ENCODE measurements at regions not wholly inside any gene's neighbourhood (a gene's known extent, or its start where the extent isn't known, plus 50 kb on each side); places are given as distances from the start of the nearest gene placed in this dataset.

DNA sequence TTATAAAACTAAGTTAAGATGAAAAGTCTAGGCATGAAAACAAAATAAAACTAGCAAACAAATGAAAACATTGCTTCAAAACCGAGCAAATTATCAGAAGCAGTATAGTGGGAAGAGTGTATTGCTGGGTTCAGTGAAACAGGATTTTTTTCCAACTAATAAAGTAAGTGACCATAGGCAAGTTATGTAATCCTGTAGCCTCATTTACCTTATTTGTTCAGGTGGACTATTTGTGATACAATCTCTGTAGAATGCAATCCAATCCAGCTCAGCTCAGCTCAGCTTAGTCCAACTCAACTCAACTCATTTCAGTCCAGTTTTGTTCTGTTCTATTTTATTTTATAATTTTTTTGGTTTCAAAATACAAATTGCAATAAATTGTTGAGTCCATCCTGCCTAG is 276.7 kb upstream of the LRIG3 start:
- no peak for FAIRE-seq

GRCh38 chr12:59194794-59195193 is 274.5 kb upstream of the LRIG3 start:
- FAIRE-seq: no peak

DNA sequence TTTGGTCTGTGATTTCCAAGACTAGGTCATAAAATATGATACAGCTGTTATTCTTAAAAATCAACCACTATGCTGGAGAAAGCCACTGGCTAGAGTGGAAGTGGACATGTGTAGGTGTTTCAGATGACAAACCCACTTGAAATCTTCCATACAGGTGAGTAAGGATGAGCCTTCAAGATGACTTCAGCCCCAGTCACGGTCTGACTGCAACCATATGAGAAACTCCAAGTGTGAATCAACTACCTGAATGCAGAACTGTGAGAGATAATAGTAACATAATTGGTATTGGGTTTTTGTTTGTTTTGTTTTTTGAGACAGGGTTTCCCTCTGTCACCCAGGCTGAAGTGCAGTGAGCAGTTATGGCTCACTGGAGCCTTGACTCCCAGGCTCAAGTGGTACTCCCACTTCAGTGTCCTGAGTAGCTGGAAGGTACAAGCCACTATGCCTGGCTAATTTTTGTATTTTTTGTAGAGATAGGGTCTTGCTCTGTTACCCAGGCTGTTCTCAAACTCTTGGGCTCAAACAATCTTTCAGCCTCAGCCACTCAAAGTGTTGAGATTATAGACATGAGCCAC is 273.3 kb upstream of the LRIG3 start:
- FAIRE-seq: no peak

DNA sequence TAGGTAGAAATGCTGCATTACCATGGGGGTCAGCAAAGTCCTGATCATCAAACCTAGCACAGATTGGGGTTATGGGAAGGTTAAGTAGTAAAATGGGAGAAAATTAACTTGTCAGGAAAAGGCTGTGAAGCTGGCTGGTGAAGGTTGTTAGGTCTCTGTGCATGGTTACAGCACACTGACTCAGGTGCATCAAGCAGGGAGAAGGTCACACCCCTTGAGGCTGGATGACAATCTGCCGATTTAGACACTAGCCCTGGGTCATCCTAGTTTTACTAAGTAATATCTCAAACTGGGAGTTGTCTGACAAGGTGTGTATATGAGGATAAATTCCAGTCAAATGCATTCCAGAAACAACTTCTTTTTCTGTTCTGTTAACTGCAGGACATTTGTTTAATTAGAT is 271.1 kb upstream of the LRIG3 start:
- FAIRE-seq: no peak

- FAIRE-seq: no peak
These were observed 266.1 kb upstream of the LRIG3 start for GRCh38 chr12:59186451-59186850.

DNA sequence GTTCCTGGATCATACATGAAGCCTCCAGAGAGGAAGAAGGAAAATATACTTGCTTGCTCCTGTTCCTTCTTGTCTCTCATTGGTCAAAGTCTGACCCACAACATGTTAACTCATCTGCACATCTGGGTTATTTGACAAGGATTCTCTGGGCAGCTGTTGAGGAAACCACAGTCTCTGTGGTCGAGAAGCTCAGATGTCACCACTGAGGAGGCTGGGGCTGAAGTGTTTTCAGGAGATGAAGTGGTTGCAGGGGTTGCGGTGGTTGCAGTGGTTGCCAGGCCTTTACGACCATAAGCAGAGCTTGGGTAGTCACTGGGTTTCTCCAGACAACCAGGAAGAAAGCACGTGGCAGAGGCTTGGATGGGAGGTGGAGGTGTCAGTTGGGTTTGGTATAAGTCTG is 265.0 kb upstream of the LRIG3 start:
- no peak for FAIRE-seq

DNA sequence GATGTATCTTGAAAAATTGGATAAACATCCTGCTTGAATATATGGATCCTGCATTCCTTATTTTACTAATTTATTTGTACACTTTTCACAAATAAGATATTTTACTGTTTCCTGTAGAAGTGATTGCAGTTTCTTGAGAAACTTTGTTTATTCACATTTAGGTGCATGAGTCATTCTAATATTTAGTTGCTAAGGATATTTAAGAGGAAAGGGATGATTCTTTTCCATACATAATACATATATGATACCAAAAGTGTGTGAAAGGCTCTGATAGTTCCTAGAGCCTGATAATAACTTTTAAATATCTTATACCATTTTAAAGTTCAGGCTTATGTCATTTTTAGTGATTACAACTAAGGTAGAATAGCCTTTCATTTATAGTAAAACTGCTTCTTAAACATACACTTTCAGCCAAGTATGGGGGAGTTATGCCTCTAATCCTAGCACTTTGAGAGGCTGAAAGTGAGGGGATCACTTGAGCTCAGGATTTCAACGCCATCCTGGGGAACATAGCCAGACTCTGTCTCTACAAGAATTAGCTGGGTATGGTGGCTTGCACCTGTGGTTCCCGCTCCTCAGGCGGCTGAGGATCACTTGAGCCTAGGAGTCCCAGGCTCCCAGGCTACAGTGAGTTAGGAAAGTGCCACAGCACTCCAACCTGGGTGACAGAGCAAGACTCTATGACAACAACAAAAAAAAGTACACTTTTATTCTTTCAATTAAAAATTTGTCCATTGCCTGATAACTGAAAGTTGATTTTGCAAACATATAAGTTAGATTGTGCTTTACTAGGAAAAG is 262.6 kb upstream of the LRIG3 start:
- FAIRE-seq: peak; percentile 65

- no peak for FAIRE-seq
These were observed 261.9 kb upstream of the LRIG3 start for GRCh38 chr12:59182191-59182590.

GRCh38 chr12:59181196-59181777 is 261.0 kb upstream of the LRIG3 start:
- FAIRE-seq: peak; percentile 38

GRCh38 chr12:59179231-59179630 is 258.9 kb upstream of the LRIG3 start:
- no peak for FAIRE-seq

DNA sequence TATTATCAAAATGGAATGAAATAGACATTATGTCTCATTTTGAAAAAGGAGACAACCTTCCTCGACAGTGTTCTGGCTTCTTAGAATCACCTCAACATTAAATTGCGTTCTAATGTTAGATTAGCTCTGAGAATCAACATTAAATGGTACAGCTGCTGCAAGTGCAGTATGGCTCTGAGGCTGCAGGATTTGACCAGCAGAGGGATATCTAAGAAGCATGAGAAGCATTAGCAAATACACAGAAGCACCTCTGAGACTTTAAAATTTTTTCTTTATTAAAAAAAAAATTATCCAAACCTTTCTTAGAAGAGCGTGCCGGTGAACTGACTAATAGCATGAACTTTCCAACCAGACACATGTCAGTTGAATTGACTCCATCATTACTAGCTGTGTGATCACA is 253.4 kb upstream of the LRIG3 start:
- FAIRE-seq: no peak

DNA sequence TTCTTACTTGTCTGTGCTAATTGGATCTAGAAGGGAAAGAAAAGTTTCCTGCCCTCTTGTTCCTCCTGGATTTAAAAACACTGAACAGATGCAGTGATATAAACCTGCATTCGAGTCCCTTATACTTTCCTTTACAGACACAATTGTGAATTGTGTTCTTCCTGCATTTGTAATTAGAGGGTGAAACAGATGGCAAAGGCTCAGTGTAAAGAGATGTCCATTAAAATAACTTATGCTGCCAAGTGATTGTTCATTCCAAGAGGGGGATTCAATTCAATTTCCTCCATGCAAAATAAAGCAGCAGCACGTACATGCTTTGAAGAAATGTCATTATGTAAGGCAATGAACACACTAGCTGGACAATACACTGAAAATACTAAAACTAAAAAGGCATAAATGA is 248.3 kb upstream of the LRIG3 start:
- no peak for FAIRE-seq

DNA sequence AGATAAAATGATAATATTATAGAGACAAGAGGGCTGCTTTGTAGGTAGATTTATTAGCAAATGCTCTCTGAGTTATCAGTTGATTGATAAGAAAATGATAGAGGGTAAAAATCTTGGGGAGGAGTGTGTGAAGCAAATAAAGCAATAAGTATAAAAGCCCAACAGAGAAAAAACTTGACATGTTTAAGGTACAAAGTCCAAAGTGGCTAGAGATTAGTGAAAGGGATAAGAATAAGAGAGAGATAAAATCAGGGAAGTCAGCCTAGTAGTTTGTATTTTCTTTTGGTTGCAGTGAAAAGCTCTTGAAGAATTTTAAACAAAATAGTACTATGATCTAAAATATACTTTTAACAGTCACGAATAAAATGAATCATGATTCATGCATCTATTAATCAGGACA is 246.2 kb upstream of the LRIG3 start:
- FAIRE-seq: no peak

GRCh38 chr12:59164991-59165718 is 244.9 kb upstream of the LRIG3 start:
- peak; percentile 98 for FAIRE-seq

DNA sequence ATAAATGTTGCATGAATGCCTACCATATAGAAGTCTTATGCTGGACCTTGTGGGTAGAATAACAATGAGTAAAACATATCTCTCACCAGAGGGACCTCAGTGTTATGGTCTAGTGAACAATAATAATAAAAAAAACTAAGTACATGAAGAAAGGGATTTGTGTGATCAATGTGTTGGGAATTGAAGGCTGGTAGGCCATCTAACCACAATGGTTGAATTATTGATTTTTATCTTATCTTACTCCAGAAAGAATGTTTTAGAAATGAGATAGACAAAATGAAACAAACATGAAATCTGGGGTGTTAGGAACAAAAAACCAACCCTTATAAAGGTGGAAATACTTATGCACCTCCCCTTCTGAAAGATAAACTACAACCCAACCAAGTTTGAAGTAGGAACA is 243.9 kb upstream of the LRIG3 start:
- no peak for FAIRE-seq

DNA sequence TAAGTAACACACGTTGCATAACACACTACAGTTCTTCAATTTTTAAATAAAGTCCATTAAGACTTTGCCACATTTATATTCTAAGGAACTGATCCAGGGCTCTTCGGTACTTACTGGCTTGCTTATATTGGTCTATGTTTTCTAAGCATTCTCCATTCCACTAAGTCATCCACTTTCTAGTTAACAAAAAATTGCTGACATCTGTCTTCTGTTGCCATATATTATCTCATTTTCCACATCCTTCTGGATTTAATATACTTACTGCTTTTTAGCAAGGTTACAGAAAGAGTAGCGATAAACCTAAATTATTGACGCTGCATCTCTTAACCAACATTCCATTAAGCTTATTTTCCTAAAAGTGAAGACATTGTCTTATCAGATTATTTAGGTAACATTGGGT is 238.4 kb upstream of the LRIG3 start:
- no peak for FAIRE-seq

DNA sequence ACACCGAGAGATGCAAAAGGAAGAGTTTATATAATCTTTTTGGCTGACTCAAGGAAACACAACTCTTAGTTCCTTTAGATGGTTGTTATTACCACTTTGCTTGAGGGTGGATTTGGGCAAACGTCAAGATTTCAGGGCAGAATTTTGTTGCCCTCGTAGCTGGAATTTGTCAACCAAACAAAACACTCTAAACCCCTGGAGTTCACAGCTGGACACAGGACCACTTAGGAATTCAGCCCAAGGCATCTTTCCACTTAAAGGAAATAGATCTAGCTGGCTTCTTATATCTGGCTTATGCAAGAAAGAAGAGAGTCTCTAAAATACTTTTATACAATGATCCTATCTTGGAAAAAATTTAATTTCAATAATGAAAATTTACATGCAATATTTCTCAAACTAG is 237.8 kb upstream of the LRIG3 start:
- no peak for FAIRE-seq

DNA sequence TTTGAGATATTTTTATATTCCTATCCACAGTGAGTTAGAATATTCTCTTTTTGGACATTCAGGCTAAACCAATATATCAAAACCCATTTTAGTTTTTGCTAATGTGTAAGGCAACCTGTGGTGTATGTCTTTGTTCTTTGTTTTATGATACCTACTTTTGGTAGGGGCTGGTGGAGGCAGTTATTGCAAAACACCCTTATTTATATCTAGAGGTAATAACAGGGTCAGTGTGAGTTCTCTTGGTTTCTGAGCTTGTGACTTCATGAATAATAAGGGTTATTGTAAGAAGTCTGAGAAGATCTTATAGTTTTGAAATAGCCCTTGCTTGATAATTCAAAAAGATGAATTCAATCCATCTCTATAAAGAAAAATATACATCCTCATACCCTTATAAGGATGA is 235.1 kb upstream of the LRIG3 start:
- no peak for FAIRE-seq

DNA sequence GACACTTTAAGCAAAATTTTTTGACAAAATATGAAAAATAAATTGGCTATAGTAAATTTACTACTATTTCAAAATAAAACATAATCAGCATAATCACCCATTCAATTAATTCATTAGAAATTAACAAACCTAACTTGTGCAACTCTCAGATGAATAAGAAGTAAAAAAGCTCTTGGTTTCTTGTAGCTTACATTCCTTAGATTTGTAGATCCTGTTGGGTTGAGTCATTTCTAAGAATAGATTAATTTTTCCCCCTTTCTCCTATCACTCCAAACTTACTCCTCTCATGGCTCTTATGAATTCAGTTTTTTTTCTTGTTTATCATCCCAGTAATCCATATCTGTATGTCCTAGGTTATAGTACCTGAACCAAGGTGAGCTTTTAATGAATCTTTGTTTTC is 230.9 kb upstream of the LRIG3 start:
- FAIRE-seq: no peak

- peak; percentile 100 for FAIRE-seq
These were observed 229.8 kb upstream of the LRIG3 start for GRCh38 chr12:59149995-59150642.

GRCh38 chr12:59147791-59148190 is 227.5 kb upstream of the LRIG3 start:
- no peak for FAIRE-seq

DNA sequence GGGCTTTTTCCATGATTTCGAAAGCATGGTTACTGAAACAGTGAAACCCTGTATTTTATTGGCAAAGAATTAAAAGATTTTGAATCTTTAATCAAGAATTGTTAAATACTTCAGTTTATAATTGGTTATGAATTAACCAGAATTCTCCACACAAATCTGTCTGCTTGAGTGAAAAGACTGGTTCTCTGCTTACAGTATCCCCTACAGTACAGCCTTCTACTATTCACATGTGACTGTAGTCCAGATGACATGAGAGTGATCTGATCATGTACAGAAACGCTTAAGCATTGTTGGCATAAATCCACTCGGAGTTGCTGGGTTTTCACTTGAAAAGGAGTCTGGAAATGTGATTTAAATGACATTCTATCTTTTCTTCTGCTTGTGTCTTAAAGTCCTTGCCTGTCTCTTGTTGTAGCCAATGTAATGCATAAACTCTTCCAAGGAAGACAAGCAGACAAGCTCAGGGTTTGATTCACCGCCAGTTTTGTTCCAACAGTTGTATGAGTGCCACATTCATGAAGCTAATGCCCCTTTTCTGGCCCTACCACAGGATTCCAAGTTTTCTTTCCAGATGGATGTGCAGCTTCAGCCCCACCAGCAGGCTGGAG is 222.0 kb upstream of the LRIG3 start:
- no peak for FAIRE-seq

DNA sequence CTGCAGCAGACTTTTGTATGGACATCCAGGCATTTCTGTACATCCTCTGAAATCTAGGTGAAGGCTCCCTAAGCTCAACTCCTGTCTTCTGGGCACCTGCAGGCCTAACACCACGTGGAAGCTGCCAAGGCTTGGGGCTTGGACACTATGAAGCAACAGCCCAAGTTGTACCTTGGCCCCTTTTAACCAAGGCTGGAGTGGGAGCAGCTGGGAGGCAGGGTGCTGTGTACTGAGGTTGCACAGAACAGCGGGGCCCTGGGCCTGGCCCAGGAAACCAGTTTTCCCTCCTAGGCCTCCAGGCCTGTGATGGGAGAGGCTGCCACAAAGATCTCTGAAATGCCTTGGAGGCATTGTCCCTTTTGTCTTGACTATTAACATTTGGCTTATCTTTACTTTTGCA is 214.4 kb upstream of the LRIG3 start:
- FAIRE-seq: no peak
